ENCODE measurements at regions not wholly inside any gene's neighbourhood (a gene's known extent, or its start where the extent isn't known, plus 50 kb on each side); places are given as distances from the start of the nearest gene placed in this dataset.

DNA sequence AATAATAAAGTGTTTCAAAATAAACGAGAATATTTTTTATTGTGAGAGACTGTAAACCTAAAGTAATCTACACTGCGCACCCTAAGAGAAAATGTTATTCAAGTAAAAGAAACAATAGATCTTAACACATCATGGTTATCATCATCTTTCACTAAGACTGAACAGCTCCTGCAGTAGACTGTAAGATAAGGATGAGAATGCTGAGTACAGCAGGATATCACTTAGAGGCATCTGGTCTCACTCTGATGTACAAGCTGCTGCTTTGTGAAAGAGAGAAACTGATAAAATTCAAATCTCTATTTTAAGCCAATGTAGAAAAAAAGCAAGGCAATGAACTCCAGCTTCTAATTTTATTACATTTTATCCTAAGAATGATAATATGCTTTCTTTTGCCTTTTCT is 261.7 kb upstream of the HTR2A start:
- H3K27me3 ChIP-seq (ENCODE audit: insufficient read depth, low read length), result no peaks in the 10 kb centered on the region
- H3K27ac Mint-ChIP-seq, result no peak overlapping the region
- ChIA-PET CTCF (ENCODE audit: partially characterized antibody) (no interaction called here), POLR2A (ENCODE audit: partially characterized antibody) (no interaction called here)
- intact Hi-C loops (cut with micrococcal nuclease), result no loop called here
- no peak overlapping the region for H3K4me3 Mint-ChIP-seq
- H3K36me3 ChIP-seq (ENCODE audit: insufficient read depth, low read length), result no peaks in the 10 kb centered on the region
- no peaks in the 10 kb centered on the region for H3K36me3 Mint-ChIP-seq
- H3K9me3 Mint-ChIP-seq, result peaks cover 0 to 10% (median 1%) of the 10 kb centered on the region in 8 donors
- no peak for DNase-seq
- no peaks in the 10 kb centered on the region for H3K9me3 ChIP-seq (ENCODE audit: control insufficient read depth in 1 of 2, low read length in 2 of 2)
- no peak overlapping the region for H3K27ac ChIP-seq (ENCODE audit: low read depth, low read length)
- H3K4me3 ChIP-seq (ENCODE audit: low read length in 2 of 2), result no peak overlapping the region
- no peaks in the 10 kb centered on the region for H3K4me1 ChIP-seq (ENCODE audit: insufficient read depth, low read length)
- peaks cover 3 to 4% of the 10 kb centered on the region in 2 donors for H3K27me3 Mint-ChIP-seq
- no peaks in the 10 kb centered on the region for H3K4me1 Mint-ChIP-seq

DNA sequence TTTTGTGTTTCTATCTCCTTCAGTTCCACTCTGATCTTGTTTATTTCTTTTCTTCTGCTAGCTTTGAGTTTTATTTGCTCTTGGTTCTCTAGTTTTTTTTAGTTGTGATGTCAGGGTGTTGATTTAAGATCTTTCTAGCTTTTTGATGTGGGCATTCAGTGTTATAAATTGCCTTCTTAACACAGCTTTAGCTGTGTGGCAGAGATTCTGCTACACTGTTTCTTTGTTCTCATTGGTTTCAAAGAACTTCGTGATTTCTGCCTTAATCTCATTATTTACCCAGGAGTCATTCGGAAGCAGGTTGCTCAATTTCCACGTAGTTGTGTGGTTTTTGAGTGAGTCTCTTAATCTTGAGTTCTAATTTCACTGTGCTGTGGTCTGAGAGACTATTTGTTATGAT is 251.7 kb upstream of the HTR2A start:
- no peak overlapping the region for H3K27ac ChIP-seq (ENCODE audit: low read depth, low read length)
- peaks cover 0 to 6% (median 0%) of the 10 kb centered on the region in 8 donors for H3K9me3 Mint-ChIP-seq
- H3K36me3 Mint-ChIP-seq, result no peaks in the 10 kb centered on the region
- POLR2A ChIA-PET (ENCODE audit: partially characterized antibody), result no interaction called here
- no peak overlapping the region for H3K27ac Mint-ChIP-seq
- H3K27me3 ChIP-seq (ENCODE audit: insufficient read depth, low read length), result no peaks in the 10 kb centered on the region
- H3K4me1 Mint-ChIP-seq, result no peaks in the 10 kb centered on the region
- intact Hi-C loops (cut with micrococcal nuclease), result no loop called here
- no peaks in the 10 kb centered on the region for H3K36me3 ChIP-seq (ENCODE audit: insufficient read depth, low read length)
- H3K27me3 Mint-ChIP-seq, result peaks cover 2 to 4% of the 10 kb centered on the region in 2 donors
- no peak for DNase-seq
- H3K4me3 Mint-ChIP-seq, result no peak overlapping the region
- H3K9me3 ChIP-seq (ENCODE audit: control insufficient read depth in 1 of 2, low read length in 2 of 2), result no peaks in the 10 kb centered on the region
- H3K4me3 ChIP-seq (ENCODE audit: low read length in 2 of 2), result no peak overlapping the region
- CTCF ChIA-PET (ENCODE audit: partially characterized antibody), result no interaction called here
- no peaks in the 10 kb centered on the region for H3K4me1 ChIP-seq (ENCODE audit: insufficient read depth, low read length)

DNA sequence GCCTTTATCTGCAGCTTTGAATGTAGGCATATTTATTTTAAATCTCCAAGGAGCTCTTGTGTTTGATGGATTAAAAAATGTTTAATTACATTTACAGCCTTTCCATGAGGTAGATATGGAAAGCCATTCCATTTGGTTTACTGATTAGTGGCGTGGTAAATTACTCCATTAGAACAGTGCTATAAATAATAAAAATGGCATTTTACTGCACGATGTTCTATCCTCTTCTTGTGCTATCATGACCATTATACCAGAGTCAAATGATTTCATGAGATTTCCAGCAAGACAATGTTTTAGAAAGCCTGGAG is 250.9 kb upstream of the HTR2A start:
- intact Hi-C loops (cut with micrococcal nuclease), result no loop called here
- H3K4me3 Mint-ChIP-seq, result no peak overlapping the region
- Histone ChIP-seq H3K4me3 (ENCODE audit: low read length in 2 of 2) (no peak overlapping the region), H3K9me3 (ENCODE audit: control insufficient read depth in 1 of 2, low read length in 2 of 2) (no peaks in the 10 kb centered on the region), H3K36me3 (ENCODE audit: insufficient read depth, low read length) (no peaks in the 10 kb centered on the region), H3K4me1 (ENCODE audit: insufficient read depth, low read length) (no peaks in the 10 kb centered on the region), H3K27ac (ENCODE audit: low read depth, low read length) (no peak overlapping the region), H3K27me3 (ENCODE audit: insufficient read depth, low read length) (no peaks in the 10 kb centered on the region)
- CTCF ChIA-PET (ENCODE audit: partially characterized antibody), result no interaction called here
- H3K27me3 Mint-ChIP-seq, result peaks cover 2 to 4% of the 10 kb centered on the region in 2 donors
- POLR2A ChIA-PET (ENCODE audit: partially characterized antibody), result no interaction called here
- no peak overlapping the region for H3K27ac Mint-ChIP-seq
- no peaks in the 10 kb centered on the region for H3K36me3 Mint-ChIP-seq
- peaks cover 0 to 5% (median 0%) of the 10 kb centered on the region in 8 donors for H3K9me3 Mint-ChIP-seq
- H3K4me1 Mint-ChIP-seq, result no peaks in the 10 kb centered on the region
- DNase-seq, result no peak

DNA sequence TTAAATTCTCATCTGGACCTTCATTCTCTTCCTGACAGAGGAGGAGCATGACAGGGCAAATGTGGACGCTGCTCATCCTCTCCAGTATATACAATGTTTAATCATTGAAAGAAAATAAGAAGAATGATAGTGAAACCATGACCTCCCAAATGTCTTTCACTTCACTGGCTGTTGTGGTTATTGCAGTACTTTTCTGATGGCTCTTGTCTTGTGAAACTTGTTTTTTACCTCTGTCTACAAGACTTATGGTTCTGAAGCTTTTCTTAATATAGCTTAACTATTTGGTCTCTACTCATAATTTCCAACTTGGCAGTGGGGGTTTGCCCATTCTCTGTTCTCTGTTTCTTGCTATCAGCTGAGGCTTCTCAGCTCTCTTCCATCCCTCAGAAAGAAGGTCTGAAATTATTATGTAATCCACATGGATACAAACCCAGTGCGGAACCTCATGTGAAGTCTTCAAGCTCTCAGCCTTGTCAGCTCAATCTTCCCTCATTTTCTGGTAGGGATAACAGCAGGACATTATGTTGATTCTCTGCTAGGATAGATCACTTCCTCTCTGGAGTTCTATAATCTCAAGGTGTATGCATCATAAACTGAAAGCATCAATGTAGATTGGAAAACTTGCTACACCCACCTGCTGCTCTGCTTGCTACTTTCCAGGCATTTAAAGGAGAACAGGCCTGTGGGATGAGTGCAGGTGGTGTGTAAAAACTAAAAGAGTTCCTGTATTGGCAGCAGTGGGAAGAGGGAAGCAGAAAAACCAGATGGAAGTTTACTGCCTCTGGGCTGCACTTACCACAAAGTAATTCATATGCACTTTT is 250.3 kb upstream of the HTR2A start:
- Mint-ChIP-seq H3K27ac (no peak overlapping the region), H3K9me3 (peaks cover 0 to 5% (median 0%) of the 10 kb centered on the region in 8 donors), H3K36me3 (no peaks in the 10 kb centered on the region), H3K4me1 (no peaks in the 10 kb centered on the region), H3K27me3 (peaks cover 2% of the 10 kb centered on the region in 2 donors), H3K4me3 (no peak overlapping the region)
- Histone ChIP-seq H3K27me3 (ENCODE audit: insufficient read depth, low read length) (no peaks in the 10 kb centered on the region), H3K36me3 (ENCODE audit: insufficient read depth, low read length) (no peaks in the 10 kb centered on the region), H3K9me3 (ENCODE audit: control insufficient read depth in 1 of 2, low read length in 2 of 2) (no peaks in the 10 kb centered on the region), H3K4me3 (ENCODE audit: low read length in 2 of 2) (no peak overlapping the region), H3K27ac (ENCODE audit: low read depth, low read length) (no peak overlapping the region), H3K4me1 (ENCODE audit: insufficient read depth, low read length) (no peaks in the 10 kb centered on the region)
- CTCF ChIA-PET (ENCODE audit: partially characterized antibody), result no interaction called here
- POLR2A ChIA-PET (ENCODE audit: partially characterized antibody), result no interaction called here
- no peak for DNase-seq
- intact Hi-C loops (cut with micrococcal nuclease), result no loop called here

DNA sequence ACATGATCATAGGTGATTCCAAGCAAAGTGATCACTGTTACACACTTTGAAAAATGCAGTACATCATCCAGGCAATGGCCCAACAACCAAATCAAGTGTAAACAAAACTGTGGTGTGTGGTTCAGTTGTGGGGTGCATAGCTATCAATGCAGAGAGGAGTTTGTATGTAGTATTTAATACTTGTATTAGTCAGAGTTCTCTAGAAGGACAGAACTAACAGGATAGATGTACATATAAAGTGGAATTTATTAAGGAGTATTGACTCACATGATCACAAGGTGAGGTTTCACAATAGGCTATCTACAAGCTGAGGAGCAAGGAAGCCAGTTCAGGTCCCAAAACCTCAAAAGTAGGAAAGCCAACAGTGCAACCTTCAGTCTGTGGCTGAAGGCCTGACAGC is 249.3 kb upstream of the HTR2A start:
- no peaks in the 10 kb centered on the region for H3K36me3 Mint-ChIP-seq
- Histone ChIP-seq H3K4me1 (ENCODE audit: insufficient read depth, low read length) (no peaks in the 10 kb centered on the region), H3K27ac (ENCODE audit: low read depth, low read length) (no peak overlapping the region), H3K4me3 (ENCODE audit: low read length in 2 of 2) (no peak overlapping the region), H3K27me3 (ENCODE audit: insufficient read depth, low read length) (no peaks in the 10 kb centered on the region), H3K9me3 (ENCODE audit: control insufficient read depth in 1 of 2, low read length in 2 of 2) (no peaks in the 10 kb centered on the region), H3K36me3 (ENCODE audit: insufficient read depth, low read length) (no peaks in the 10 kb centered on the region)
- peaks cover 0 to 2% of the 10 kb centered on the region in 2 donors for H3K27me3 Mint-ChIP-seq
- H3K27ac Mint-ChIP-seq, result no peak overlapping the region
- intact Hi-C loops (cut with micrococcal nuclease), result no loop called here
- peaks cover 0 to 5% (median 0%) of the 10 kb centered on the region in 8 donors for H3K9me3 Mint-ChIP-seq
- no peak overlapping the region for H3K4me3 Mint-ChIP-seq
- CTCF ChIA-PET (ENCODE audit: partially characterized antibody), result no interaction called here
- H3K4me1 Mint-ChIP-seq, result no peaks in the 10 kb centered on the region
- no peak for DNase-seq
- POLR2A ChIA-PET (ENCODE audit: partially characterized antibody), result interaction anchor here (0.6 kb wide), 1 partner anchor 57 kb away, joined by 3 read pairs; no protein-coding TSS in a partner anchor

DNA sequence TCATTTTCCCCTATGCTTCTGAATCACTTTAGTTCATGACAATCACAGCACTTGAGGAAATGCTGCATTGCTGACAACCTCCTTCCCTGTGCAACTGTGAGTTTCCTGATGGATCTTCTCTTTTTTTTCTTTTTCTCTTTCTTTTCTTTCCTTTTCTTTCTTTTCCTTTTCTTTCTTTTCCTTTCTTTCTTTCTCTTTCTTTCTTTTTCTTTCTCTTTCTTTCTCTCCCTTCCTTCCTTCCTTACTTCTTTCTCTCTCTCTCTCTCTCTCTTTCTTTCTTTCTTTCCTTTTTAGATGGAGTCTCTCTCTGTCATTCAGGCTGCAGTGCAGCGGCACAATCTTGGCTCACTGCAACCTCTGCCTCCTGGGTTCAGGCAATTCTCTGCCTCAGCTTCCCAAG is 247.9 kb upstream of the HTR2A start:
- no peak overlapping the region for H3K27ac ChIP-seq (ENCODE audit: low read depth, low read length)
- H3K36me3 Mint-ChIP-seq, result no peaks in the 10 kb centered on the region
- H3K4me1 ChIP-seq (ENCODE audit: insufficient read depth, low read length), result no peaks in the 10 kb centered on the region
- no peak overlapping the region for H3K4me3 ChIP-seq (ENCODE audit: low read length in 2 of 2)
- H3K27me3 Mint-ChIP-seq, result peaks cover 2% of the 10 kb centered on the region in 2 donors
- CTCF ChIA-PET (ENCODE audit: partially characterized antibody), result no interaction called here
- peaks cover 0 to 2% (median 0%) of the 10 kb centered on the region in 4 donors for H3K4me1 Mint-ChIP-seq
- no peak overlapping the region for H3K4me3 Mint-ChIP-seq
- no peaks in the 10 kb centered on the region for H3K27me3 ChIP-seq (ENCODE audit: insufficient read depth, low read length)
- no peak overlapping the region for H3K27ac Mint-ChIP-seq
- intact Hi-C loops (cut with micrococcal nuclease), result no loop called here
- POLR2A ChIA-PET (ENCODE audit: partially characterized antibody), result no interaction called here
- DNase-seq, result no peak
- H3K9me3 Mint-ChIP-seq, result peaks cover 0 to 3% (median 0%) of the 10 kb centered on the region in 8 donors
- H3K9me3 ChIP-seq (ENCODE audit: control insufficient read depth in 1 of 2, low read length in 2 of 2), result no peaks in the 10 kb centered on the region
- no peaks in the 10 kb centered on the region for H3K36me3 ChIP-seq (ENCODE audit: insufficient read depth, low read length)

DNA sequence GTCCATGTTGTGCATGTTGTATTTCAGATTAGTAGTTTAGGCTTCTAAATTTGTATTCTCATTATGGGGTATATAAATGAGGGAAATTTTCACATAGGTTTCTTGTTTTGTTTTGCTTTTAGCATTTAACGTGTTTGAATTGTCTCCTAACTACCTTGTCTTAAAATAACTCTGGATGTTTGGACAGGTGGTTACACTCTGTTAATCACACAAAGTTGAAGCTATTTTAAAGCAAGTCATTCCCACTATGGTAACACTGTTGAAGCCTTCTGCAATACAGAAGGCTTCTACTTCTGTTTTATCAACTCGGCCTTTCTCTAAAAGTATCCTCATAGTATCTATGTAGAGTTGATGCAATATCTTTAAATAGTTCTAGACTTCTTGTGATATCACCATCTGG is 245.3 kb upstream of the HTR2A start:
- ChIA-PET POLR2A (ENCODE audit: partially characterized antibody) (no interaction called here), CTCF (ENCODE audit: partially characterized antibody) (no interaction called here)
- Mint-ChIP-seq H3K36me3 (no peaks in the 10 kb centered on the region), H3K4me3 (no peak overlapping the region), H3K4me1 (peaks cover 0 to 2% (median 0%) of the 10 kb centered on the region in 4 donors), H3K9me3 (peaks cover 0 to 3% (median 0%) of the 10 kb centered on the region in 8 donors), H3K27ac (no peak overlapping the region), H3K27me3 (peaks cover 2 to 4% of the 10 kb centered on the region in 2 donors)
- H3K36me3 ChIP-seq (ENCODE audit: insufficient read depth, low read length), result no peaks in the 10 kb centered on the region
- H3K9me3 ChIP-seq (ENCODE audit: control insufficient read depth in 1 of 2, low read length in 2 of 2), result no peaks in the 10 kb centered on the region
- H3K4me3 ChIP-seq (ENCODE audit: low read length in 2 of 2), result no peak overlapping the region
- no peak overlapping the region for H3K27ac ChIP-seq (ENCODE audit: low read depth, low read length)
- H3K4me1 ChIP-seq (ENCODE audit: insufficient read depth, low read length), result no peaks in the 10 kb centered on the region
- no peak for DNase-seq
- no peaks in the 10 kb centered on the region for H3K27me3 ChIP-seq (ENCODE audit: insufficient read depth, low read length)
- intact Hi-C loops (cut with micrococcal nuclease), result no loop called here

Measured in CD4-positive, alpha-beta memory T cell (primary cell).